IgD-negative memory B cell (primary cell): ENCODE measurements at regions not wholly inside any gene's neighbourhood (a gene's known extent, or its start where the extent isn't known, plus 50 kb on each side); places are given as distances from the start of the nearest gene placed in this dataset.

ENCODE experiments used
- H3K27ac Mint-ChIP-seq, 3 donors: one replicate each; pipeline ENCODE4 v1.8.0; 2020 to 2022; ENCODE audit warnings: mild to moderate bottlenecking in 3 of 3, mixed read lengths in 3 of 3, moderate library complexity in 1 of 3
- H3K27me3 Mint-ChIP-seq: one replicate; pipeline ENCODE4 v1.8.0; 2021; ENCODE audit warnings: mixed read lengths
- H3K36me3 Mint-ChIP-seq: one replicate; pipeline ENCODE4 v1.8.0; 2020; ENCODE audit warnings: mild to moderate bottlenecking, mixed read lengths
- H3K4me1 Mint-ChIP-seq, 3 donors: one replicate each; pipeline ENCODE4 v1.8.0; 2020 to 2022; ENCODE audit warnings: mixed read lengths in 3 of 3, mild to moderate bottlenecking in 1 of 3
- H3K4me3 Mint-ChIP-seq, 4 donors: one replicate each; pipeline ENCODE4 v1.8.0; 2020 to 2022; ENCODE audit warnings: mild to moderate bottlenecking in 4 of 4, mixed read lengths in 4 of 4, moderate library complexity in 3 of 4
- H3K9me3 Mint-ChIP-seq, 3 donors: one replicate each; pipeline ENCODE4 v1.8.0; 2020 to 2021; ENCODE audit warnings: mixed read lengths in 3 of 3, mild to moderate bottlenecking in 1 of 3

DNA sequence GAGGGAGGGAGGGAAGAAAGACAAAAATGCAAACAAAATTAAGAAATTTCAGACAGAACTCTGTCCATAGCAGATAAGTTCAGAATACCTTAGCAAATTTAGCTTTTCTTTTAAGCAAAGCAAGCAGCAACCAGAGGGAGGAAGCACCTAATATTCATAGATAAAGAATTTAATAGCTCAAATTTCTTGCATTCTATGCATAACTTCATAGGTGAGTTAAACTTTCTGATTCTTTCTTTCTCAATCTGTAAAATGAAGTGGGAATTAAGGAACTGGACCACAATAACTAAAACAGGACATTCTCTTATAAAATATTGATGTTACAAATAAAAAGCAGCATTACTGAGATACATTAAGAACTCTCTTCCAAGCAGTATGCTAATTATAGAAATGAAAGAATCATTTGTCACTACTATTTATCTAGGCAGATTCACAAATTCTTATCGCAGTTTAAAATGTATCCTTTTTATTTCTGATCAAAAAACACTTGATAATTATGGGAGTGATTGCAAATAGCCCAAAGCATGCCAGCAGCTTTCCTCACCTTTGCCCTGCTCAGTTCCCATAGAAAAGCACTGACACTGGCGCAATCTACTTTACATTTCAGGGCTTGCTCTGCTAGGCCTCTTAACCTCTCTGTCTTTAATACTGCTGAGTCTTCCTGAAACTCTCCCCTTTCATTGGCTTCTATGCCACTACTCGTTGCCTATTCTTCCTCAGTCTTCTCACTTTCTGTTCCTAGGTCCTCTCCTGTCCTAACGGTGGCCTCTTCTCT is 341.8 kb downstream of the PIK3R1 start:
- peaks cover 0 to 1% (median 0%) of the 10 kb centered on the region in 3 donors for H3K4me1 Mint-ChIP-seq
- H3K27ac Mint-ChIP-seq, result no peak overlapping the region
- no peak overlapping the region for H3K4me3 Mint-ChIP-seq
- H3K36me3 Mint-ChIP-seq, result no peaks in the 10 kb centered on the region
- H3K9me3 Mint-ChIP-seq, result no peaks in the 10 kb centered on the region
- no peaks in the 10 kb centered on the region for H3K27me3 Mint-ChIP-seq

DNA sequence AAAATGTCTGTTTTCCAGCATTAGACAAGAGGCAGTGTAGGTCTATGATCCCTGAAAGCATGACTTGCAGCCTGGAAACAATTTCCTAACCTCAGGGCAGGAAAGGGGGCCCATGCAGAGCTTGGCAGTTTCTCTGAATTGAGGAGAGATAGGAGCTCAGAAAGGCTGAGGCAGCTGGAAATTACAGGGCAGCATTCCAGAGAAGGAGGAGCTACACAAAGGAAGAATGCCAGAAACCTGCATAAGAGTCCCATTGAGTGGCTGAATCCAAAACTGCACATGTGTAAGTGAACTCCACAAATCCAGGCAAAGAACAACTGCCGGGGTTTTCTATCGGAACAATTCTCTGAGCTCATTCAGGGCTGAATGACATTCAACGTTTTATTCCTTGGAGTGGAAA is 346.8 kb downstream of the PIK3R1 start:
- Mint-ChIP-seq H3K27ac (no peak overlapping the region), H3K9me3 (no peaks in the 10 kb centered on the region), H3K36me3 (no peaks in the 10 kb centered on the region), H3K4me1 (peaks cover 17 to 19% (median 18%) of the 10 kb centered on the region in 3 donors), H3K4me3 (no peak overlapping the region), H3K27me3 (no peaks in the 10 kb centered on the region)

- Mint-ChIP-seq H3K27me3 (no peaks in the 10 kb centered on the region), H3K27ac (peak overlapping the region; percentile 46 to 63 (median 56)), H3K4me1 (peaks cover 17 to 19% (median 18%) of the 10 kb centered on the region in 3 donors), H3K4me3 (peak overlapping the region in 3 of 4 donors; percentile 3 to 76 (median 65)), H3K9me3 (peaks cover 0 to 2% (median 0%) of the 10 kb centered on the region in 3 donors), H3K36me3 (no peaks in the 10 kb centered on the region)
These were observed 349.9 kb downstream of the PIK3R1 start for GRCh38 chr5:68565427-68565826.

DNA sequence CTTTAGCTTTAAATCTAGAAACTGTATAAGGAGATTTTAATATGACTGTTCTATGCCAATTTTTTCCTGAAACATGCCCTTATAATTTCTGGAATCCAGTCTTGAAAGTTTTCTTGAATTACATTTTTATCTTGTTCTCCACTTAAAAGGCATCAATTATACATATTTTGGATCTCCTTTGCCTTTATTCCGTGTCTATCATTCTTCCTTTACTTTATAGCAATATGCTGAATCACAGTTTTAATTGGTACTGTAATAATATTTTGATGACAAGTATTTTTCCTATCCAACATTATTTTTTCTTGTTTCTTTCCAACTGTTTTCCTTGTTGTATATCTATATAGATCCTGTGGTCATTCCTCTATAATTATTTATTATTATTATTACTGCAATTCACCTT is 361.2 kb downstream of the PIK3R1 start:
- Mint-ChIP-seq H3K27ac (no peak overlapping the region), H3K9me3 (peaks cover 3 to 16% (median 8%) of the 10 kb centered on the region in 3 donors)

GRCh38 chr5:68582284-68582683 is 366.7 kb downstream of the PIK3R1 start:
- peaks cover 5% of the 10 kb centered on the region for H3K36me3 Mint-ChIP-seq
- H3K9me3 Mint-ChIP-seq, result peaks cover 2 to 8% (median 2%) of the 10 kb centered on the region in 3 donors
- H3K27ac Mint-ChIP-seq, result no peak overlapping the region
- no peaks in the 10 kb centered on the region for H3K4me1 Mint-ChIP-seq
- peaks cover 2% of the 10 kb centered on the region for H3K27me3 Mint-ChIP-seq
- no peak overlapping the region for H3K4me3 Mint-ChIP-seq

More for the DNA sequence above, 361.2 kb downstream of the PIK3R1 start:
- peaks cover 2% of the 10 kb centered on the region for H3K27me3 Mint-ChIP-seq
- no peak overlapping the region for H3K4me3 Mint-ChIP-seq
- peaks cover 8% of the 10 kb centered on the region for H3K36me3 Mint-ChIP-seq
- H3K4me1 Mint-ChIP-seq, result no peaks in the 10 kb centered on the region

DNA sequence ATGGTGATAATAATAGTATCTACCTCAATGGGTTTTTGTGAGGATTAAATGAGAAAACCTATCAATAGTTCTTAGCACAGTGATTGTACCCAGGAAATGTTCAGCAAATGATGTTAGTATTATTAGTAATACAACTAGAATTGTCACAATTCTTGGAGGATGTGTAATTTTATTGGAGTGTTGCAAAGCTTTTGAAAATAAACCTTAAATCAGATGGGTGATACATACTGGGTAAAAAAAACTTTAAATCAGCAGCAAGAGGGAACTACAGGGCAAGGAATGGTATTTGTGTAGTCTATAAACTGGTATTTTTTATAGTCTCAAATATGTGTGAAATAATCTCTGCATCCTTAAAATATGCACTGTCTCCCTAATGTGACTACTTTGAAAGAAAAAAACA is 371.6 kb downstream of the PIK3R1 start:
- H3K27ac Mint-ChIP-seq, result no peak overlapping the region

DNA sequence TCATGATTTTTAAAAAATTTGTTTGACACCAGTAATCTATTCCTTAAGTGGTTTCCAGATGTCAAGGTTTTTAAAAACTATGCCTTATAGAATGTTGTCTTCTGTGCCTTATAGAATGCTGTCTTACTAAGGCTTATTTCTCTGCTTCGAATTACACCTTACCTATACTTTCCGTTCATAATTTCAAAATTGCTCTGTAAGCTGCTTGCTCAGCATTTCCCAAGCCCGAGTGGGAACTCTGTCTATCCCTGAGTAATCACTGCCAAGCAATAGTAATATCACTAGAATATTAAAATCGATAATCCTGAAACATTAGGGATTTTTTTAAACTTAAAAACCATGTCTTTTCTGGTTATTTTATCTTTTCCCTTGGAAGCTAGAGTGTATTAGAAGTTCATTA is 376.3 kb downstream of the PIK3R1 start:
- H3K9me3 Mint-ChIP-seq, result no peaks in the 10 kb centered on the region
- no peaks in the 10 kb centered on the region for H3K36me3 Mint-ChIP-seq
- no peaks in the 10 kb centered on the region for H3K27me3 Mint-ChIP-seq
- H3K4me3 Mint-ChIP-seq, result no peak overlapping the region
- H3K4me1 Mint-ChIP-seq, result no peaks in the 10 kb centered on the region
- no peak overlapping the region for H3K27ac Mint-ChIP-seq

More for the DNA sequence above, 371.6 kb downstream of the PIK3R1 start:
- no peaks in the 10 kb centered on the region for H3K27me3 Mint-ChIP-seq
- no peaks in the 10 kb centered on the region for H3K9me3 Mint-ChIP-seq
- no peak overlapping the region for H3K4me3 Mint-ChIP-seq
- no peaks in the 10 kb centered on the region for H3K36me3 Mint-ChIP-seq
- no peaks in the 10 kb centered on the region for H3K4me1 Mint-ChIP-seq

- Mint-ChIP-seq H3K4me3 (no peak overlapping the region), H3K27me3 (no peaks in the 10 kb centered on the region), H3K9me3 (no peaks in the 10 kb centered on the region), H3K36me3 (no peaks in the 10 kb centered on the region), H3K27ac (no peak overlapping the region), H3K4me1 (no peaks in the 10 kb centered on the region)
These were observed 376.8 kb downstream of the PIK3R1 start for GRCh38 chr5:68592351-68592750.

DNA sequence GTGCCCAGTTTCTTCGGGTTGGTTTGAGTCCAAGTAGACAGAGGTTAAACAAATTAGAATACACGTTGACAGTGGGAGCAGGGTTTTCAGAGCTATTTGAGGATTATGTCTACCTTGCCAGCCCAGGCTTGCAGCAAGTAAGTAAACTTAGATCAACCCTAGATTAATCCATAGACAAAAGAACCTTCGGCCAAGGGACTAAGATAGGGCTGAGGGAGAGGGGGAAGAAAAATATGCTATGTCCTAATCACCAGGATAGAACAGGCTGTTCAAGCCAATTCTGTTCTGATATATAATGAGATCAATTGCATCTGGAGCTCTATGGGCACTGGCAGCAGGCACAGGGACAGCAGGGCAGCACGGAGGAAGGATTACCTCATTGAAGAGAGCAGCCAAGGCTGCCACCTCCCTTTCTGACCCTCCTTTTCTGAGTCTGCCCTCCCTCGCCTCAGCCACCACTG is 377.7 kb downstream of the PIK3R1 start:
- Mint-ChIP-seq H3K9me3 (no peaks in the 10 kb centered on the region), H3K4me3 (no peak overlapping the region), H3K27me3 (no peaks in the 10 kb centered on the region), H3K36me3 (no peaks in the 10 kb centered on the region), H3K4me1 (no peaks in the 10 kb centered on the region), H3K27ac (no peak overlapping the region)

- Mint-ChIP-seq H3K27me3 (peaks cover 10% of the 10 kb centered on the region), H3K27ac (no peak overlapping the region), H3K9me3 (peaks cover 5 to 33% (median 27%) of the 10 kb centered on the region in 3 donors), H3K36me3 (no peaks in the 10 kb centered on the region), H3K4me3 (no peak overlapping the region), H3K4me1 (peaks cover 4 to 14% (median 9%) of the 10 kb centered on the region in 3 donors)
These were observed 397.4 kb downstream of the PIK3R1 start for GRCh38 chr5:68612972-68613371.

DNA sequence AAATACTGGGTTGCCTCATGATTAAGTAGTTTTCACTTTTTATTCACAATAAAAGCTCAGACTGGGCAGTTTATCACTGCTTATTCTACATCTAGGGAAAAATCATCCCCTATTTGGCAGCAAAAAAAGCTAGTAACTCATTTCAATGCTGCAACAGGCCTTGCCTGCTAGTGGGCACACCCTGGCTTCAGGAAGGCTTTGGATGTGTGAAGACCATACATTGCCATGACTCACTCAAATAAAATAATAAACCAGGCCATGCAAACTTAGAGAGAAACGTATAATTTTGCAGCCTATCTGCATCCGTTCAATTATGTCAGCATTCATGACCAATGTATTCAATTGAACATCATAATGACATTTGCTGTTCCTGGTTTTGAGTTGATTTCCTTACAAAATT is 402.9 kb downstream of the PIK3R1 start:
- Mint-ChIP-seq H3K27me3 (peaks cover 6% of the 10 kb centered on the region), H3K4me1 (peaks cover 0 to 9% (median 3%) of the 10 kb centered on the region in 3 donors), H3K4me3 (no peak overlapping the region), H3K27ac (no peak overlapping the region), H3K36me3 (no peaks in the 10 kb centered on the region), H3K9me3 (peaks cover 7 to 14% (median 9%) of the 10 kb centered on the region in 3 donors)

GRCh38 chr5:68627001-68627400 is 411.4 kb downstream of the PIK3R1 start:
- Mint-ChIP-seq H3K4me3 (no peak overlapping the region), H3K27ac (no peak overlapping the region), H3K36me3 (no peaks in the 10 kb centered on the region), H3K9me3 (peaks cover 0 to 5% (median 5%) of the 10 kb centered on the region in 3 donors), H3K27me3 (no peaks in the 10 kb centered on the region), H3K4me1 (peaks cover 0 to 2% (median 0%) of the 10 kb centered on the region in 3 donors)

GRCh38 chr5:68628082-68628814 is 412.7 kb downstream of the PIK3R1 start:
- Mint-ChIP-seq H3K4me1 (peaks cover 0 to 2% (median 0%) of the 10 kb centered on the region in 3 donors), H3K27ac (no peak overlapping the region), H3K4me3 (no peak overlapping the region), H3K27me3 (no peaks in the 10 kb centered on the region), H3K36me3 (no peaks in the 10 kb centered on the region), H3K9me3 (peaks cover 0 to 5% (median 3%) of the 10 kb centered on the region in 3 donors)

- H3K4me1 Mint-ChIP-seq, result peaks cover 0 to 2% (median 0%) of the 10 kb centered on the region in 3 donors
- no peak overlapping the region for H3K4me3 Mint-ChIP-seq
- peaks cover 0 to 5% (median 2%) of the 10 kb centered on the region in 3 donors for H3K9me3 Mint-ChIP-seq
- H3K27ac Mint-ChIP-seq, result no peak overlapping the region
- no peaks in the 10 kb centered on the region for H3K27me3 Mint-ChIP-seq
- peaks cover 2% of the 10 kb centered on the region for H3K36me3 Mint-ChIP-seq
These were observed 414.8 kb downstream of the PIK3R1 start for GRCh38 chr5:68630354-68630753.

DNA sequence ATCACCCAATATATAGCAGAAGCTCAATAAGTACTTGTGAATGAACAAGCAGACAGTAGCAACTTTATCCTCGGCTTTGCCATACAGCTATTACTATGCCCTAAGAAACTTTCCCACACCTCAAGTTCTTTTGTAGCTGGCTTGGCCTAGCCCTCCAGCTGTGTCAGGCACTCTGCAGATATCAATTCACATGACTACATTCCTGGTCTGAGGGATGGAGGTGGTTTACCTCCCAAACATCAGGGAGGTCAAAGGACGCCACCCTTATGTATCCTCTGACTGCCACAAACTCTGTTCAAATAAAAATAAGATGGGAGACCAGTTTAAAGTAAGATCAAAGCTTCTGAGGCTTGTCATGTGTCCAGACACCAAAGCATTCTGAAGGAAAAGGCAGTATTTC is 416.3 kb downstream of the PIK3R1 start:
- Mint-ChIP-seq H3K27ac (no peak overlapping the region), H3K4me3 (no peak overlapping the region), H3K9me3 (peaks cover 0 to 5% (median 2%) of the 10 kb centered on the region in 3 donors), H3K4me1 (peaks cover 0 to 2% (median 0%) of the 10 kb centered on the region in 3 donors), H3K36me3 (peaks cover 4% of the 10 kb centered on the region), H3K27me3 (no peaks in the 10 kb centered on the region)
